Testis (tissue), 2 donors: ENCODE measurements at regions not wholly inside any gene's neighbourhood (a gene's known extent, or its start where the extent isn't known, plus 50 kb on each side); places are given as distances from the start of the nearest gene placed in this dataset.

ENCODE experiments used
- POLR2A ChIP-seq: fragments of 450-650 bp; IDR thresholded peaks from one replicate; pipeline ENCODE4 v1.6.1; 2017; ENCODE audit warnings: antibody characterized with exemption, mild to moderate bottlenecking, moderate library complexity
- TF ChIP-seq, protein P1 (sequence below), 3 experiments: fragments of 450-650 bp in 2 of 3; fragments of 200-600 bp in 1 of 3; sonication (generic) in 1 of 3; IDR thresholded peaks; one replicate each; pipeline ENCODE4 v1.5.1; 2016 to 2019; ENCODE audit warnings: antibody characterized with exemption in 3 of 3, mild to moderate bottlenecking in 2 of 3, moderate library complexity in 1 of 3

DNA sequence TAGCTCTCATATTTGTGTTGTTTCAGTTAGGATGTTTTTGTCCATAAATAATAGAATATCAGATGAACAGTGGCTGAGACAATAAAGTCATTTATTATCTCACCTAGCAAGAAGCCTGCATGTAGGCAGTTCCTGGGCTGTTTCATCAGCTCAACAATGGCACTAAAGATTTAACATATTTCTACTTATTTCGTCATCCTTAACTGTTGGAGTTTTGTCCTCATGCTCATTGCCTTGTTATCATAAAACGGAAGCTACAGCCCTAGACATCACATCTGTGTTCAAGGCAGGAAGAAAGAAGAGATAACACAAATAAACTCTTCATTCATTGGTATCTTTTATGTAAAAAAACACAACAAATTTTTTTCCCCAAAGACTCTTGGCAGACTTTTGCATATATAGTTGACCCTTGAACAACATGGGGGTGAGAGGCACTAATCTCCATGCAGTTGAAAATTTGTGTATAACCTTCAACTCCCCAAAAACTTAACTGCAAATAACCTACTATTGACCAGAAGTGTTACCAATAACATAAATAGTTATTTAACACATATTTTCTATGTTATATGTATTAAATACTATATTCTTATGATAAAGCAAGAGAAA lies 277.2 kb upstream of the ADRA1B start:
- TF ChIP-seq, protein P1, sequence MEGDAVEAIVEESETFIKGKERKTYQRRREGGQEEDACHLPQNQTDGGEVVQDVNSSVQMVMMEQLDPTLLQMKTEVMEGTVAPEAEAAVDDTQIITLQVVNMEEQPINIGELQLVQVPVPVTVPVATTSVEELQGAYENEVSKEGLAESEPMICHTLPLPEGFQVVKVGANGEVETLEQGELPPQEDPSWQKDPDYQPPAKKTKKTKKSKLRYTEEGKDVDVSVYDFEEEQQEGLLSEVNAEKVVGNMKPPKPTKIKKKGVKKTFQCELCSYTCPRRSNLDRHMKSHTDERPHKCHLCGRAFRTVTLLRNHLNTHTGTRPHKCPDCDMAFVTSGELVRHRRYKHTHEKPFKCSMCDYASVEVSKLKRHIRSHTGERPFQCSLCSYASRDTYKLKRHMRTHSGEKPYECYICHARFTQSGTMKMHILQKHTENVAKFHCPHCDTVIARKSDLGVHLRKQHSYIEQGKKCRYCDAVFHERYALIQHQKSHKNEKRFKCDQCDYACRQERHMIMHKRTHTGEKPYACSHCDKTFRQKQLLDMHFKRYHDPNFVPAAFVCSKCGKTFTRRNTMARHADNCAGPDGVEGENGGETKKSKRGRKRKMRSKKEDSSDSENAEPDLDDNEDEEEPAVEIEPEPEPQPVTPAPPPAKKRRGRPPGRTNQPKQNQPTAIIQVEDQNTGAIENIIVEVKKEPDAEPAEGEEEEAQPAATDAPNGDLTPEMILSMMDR (IDR thresholded peaks at IDR 0.05): no peak
- no peak for TF ChIP-seq POLR2A
